ENCODE measurements at regions not wholly inside any gene's neighbourhood (a gene's known extent, or its start where the extent isn't known, plus 50 kb on each side); places are given as distances from the start of the nearest gene placed in this dataset.

- TF ChIP-seq KDM5B (IDR thresholded peaks at IDR 0.05; ENCODE audit: insufficient replicate concordance, low read depth, low read length) (no peak), CTCF (IDR thresholded peaks at IDR 0.05 in 2 of 3, conservative IDR thresholded peaks at IDR 0.05 in 1 of 3; ENCODE audit: insufficient read depth in 2 of 3, low read depth in 1 of 3, low read length in 3 of 3) (no peak), ZNF583 (CRISPR knock-in tag; IDR thresholded peaks at IDR 0.05) (no peak), TCF7 (IDR thresholded peaks at IDR 0.05; ENCODE audit: borderline replicate concordance) (no peak), EZH2 (IDR thresholded peaks at IDR 0.05; ENCODE audit: borderline replicate concordance, low read depth, low read length) (no peak), CHD4 (IDR thresholded peaks at IDR 0.05; ENCODE audit: insufficient read depth, insufficient replicate concordance, low read depth, low read length, poor library complexity, severe bottlenecking) (no peak)
Measured at GRCh38 chr6:130505808-130506598, 140.2 kb downstream of the TMEM200A start.
